WERI-Rb-1 (cell line): ENCODE measurements at regions not wholly inside any gene's neighbourhood (a gene's known extent, or its start where the extent isn't known, plus 50 kb on each side); places are given as distances from the start of the nearest gene placed in this dataset.

Experiments used
- DNase-seq: peaks from one replicate; pipeline ENCODE4 v3.0.0-alpha.2; 2020
- H3K27ac ChIP-seq: fragments of 250-450 bp; sonication (Bioruptor Pico); 2 replicates; pipeline ENCODE4 v1.5.1; 2020; ENCODE audit warnings: mild to moderate bottlenecking, moderate library complexity
- H3K27me3 ChIP-seq: fragments of 250-450 bp; sonication (Bioruptor Pico); 2 replicates; pipeline ENCODE4 v1.5.1; 2021; ENCODE audit warnings: mild to moderate bottlenecking, low read depth, moderate library complexity; ENCODE audit not compliant: insufficient read depth, severe bottlenecking
- H3K36me3 ChIP-seq: fragments of 250-450 bp; sonication (Bioruptor Pico); 2 replicates; pipeline ENCODE4 v1.5.1; 2020; ENCODE audit warnings: mild to moderate bottlenecking, moderate library complexity
- H3K4me3 ChIP-seq: 2 replicates; pipeline ENCODE4 v1.5.1; 2011; ENCODE audit warnings: low read depth, mild to moderate bottlenecking, control low read depth, low read length
- H3K9me3 ChIP-seq: fragments of 250-450 bp; sonication (Bioruptor Pico); 2 replicates; pipeline ENCODE4 v1.5.1; 2021; ENCODE audit warnings: mild to moderate bottlenecking, moderate library complexity; ENCODE audit not compliant: severe bottlenecking
- CTCF ChIP-seq: IDR thresholded peaks from 2 replicates; pipeline ENCODE4 v1.5.1; 2011; ENCODE audit warnings: low read depth, mild to moderate bottlenecking, control low read depth, inconsistent platforms, low read length

DNA sequence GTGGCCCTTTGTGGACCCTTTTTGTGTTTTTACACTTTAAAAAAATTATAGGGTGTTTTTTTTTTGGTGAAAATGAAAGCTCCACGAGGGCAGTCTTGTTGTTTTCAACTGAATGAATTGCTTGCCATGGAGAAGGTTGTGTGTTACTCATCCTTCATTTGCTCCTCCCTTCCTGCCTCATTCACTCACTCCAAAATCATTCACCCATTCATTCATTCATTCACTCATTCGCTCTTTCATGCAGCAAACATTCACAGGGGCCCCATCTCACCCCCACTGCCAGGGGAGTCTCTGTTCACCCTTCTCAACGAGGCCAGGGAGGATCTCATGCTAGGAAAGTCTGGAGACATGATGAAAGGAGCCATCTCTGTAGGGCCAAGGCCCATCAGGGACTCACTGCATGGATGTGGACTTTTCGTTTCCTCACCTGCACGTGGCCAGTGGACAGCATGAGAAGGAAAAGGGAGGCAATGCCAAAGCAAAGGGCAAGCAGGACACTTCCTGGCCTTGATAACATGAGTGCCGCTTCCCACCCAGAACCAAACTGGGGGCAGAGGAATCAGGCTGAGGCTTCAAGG lies 62.8 kb upstream of the COL13A1 start:
- Histone ChIP-seq H3K27ac (no peak overlapping the region), H3K27me3 (no peaks in the 10 kb centered on the region), H3K9me3 (peaks cover 3% of the 10 kb centered on the region), H3K36me3 (no peaks in the 10 kb centered on the region), H3K4me3 (no peak overlapping the region)
- no peak for DNase-seq
- TF ChIP-seq CTCF, result no peak

DNA sequence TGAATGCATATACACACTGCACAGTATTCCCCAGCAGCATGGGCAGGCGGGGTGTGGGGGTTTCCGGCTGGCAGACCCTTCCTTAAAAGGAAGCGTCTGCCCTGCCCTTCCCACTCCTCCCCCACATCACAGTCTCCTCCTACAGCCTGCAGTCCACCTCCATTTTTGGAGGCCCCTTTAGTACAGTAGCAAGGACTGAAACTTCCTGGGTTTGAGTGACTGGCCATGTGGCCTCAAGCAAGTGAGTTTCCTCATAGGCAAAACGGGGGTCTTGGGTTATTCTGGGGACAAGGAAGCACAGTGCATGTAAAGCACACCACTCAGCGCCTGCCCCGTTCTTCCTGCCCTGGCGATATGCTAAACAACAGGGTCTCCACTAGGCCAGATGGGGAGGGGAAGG lies 62.1 kb upstream of the COL13A1 start:
- no peak for TF ChIP-seq CTCF
- Histone ChIP-seq H3K9me3 (peaks cover 3% of the 10 kb centered on the region), H3K36me3 (no peaks in the 10 kb centered on the region), H3K4me3 (no peak overlapping the region), H3K27ac (peak overlapping the region; percentile 27), H3K27me3 (no peaks in the 10 kb centered on the region)
- no peak for DNase-seq

DNA sequence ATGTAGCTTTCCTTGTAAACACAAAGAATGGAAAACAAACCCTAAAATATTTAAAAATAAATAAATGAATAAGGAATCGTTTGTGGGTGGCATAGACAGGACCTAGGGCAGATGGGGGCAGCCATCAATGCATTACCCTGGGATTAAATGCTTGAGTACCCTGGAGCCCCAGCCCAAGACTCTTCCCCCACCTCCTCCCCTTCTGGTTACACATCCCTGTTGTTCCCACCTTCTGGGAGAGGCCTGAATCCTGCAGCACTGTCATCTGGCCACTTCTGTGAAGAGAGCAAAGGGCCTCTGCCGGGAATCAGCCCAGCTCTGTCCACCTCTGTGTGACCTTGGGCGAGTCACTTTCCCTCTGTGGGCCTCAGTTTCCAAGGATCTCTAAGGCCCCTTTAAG lies 61.6 kb upstream of the COL13A1 start:
- H3K27me3 ChIP-seq, result no peaks in the 10 kb centered on the region
- DNase-seq, result peak; percentile 68
- peak overlapping the region; percentile 42 for H3K27ac ChIP-seq
- H3K4me3 ChIP-seq, result no peak overlapping the region
- no peak for TF ChIP-seq CTCF
- H3K36me3 ChIP-seq, result no peaks in the 10 kb centered on the region
- H3K9me3 ChIP-seq, result peaks cover 3% of the 10 kb centered on the region

DNA sequence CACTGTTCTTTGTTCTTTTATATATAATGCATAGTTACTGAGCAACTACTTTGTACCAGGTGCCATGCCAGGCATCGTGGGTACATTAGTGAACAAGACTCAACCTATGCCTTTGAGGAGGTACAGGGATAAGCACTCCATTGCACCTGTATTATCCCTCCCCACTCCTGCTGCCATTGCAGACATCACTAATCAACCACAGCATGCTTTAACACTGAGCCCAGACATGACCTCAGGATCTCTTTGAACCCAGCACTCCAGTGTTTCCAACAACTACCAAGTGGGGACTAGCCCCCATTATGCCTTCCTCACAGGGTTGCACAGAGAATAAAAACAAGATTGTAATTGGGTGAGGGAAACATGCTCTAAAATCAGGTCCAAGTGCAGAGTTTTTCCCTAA lies 60.5 kb upstream of the COL13A1 start:
- no peak overlapping the region for H3K4me3 ChIP-seq
- no peaks in the 10 kb centered on the region for H3K27me3 ChIP-seq
- H3K9me3 ChIP-seq, result peaks cover 3% of the 10 kb centered on the region
- H3K36me3 ChIP-seq, result no peaks in the 10 kb centered on the region
- TF ChIP-seq CTCF, result no peak
- no peak overlapping the region for H3K27ac ChIP-seq
- no peak for DNase-seq

- no peaks in the 10 kb centered on the region for H3K36me3 ChIP-seq
- no peaks in the 10 kb centered on the region for H3K27me3 ChIP-seq
- TF ChIP-seq CTCF, result no peak
- no peak for DNase-seq
- H3K27ac ChIP-seq, result no peak overlapping the region
- no peak overlapping the region for H3K4me3 ChIP-seq
- H3K9me3 ChIP-seq, result peaks cover 3% of the 10 kb centered on the region
Measured at GRCh38 chr10:69741671-69742355, 59.9 kb upstream of the COL13A1 start.

- Histone ChIP-seq H3K27me3 (no peaks in the 10 kb centered on the region), H3K36me3 (no peaks in the 10 kb centered on the region), H3K4me3 (no peak overlapping the region), H3K27ac (no peak overlapping the region), H3K9me3 (peaks cover 3% of the 10 kb centered on the region)
- DNase-seq, result no peak
- no peak for TF ChIP-seq CTCF
Measured at GRCh38 chr10:69742356-69742695, 59.4 kb upstream of the COL13A1 start.
